Spleen (tissue), 11 donors: ENCODE measurements at regions not wholly inside any gene's neighbourhood (a gene's known extent, or its start where the extent isn't known, plus 50 kb on each side); places are given as distances from the start of the nearest gene placed in this dataset.

Experiments used
- DNase-seq: peaks from one replicate; pipeline ENCODE4 v3.0.0-alpha.2; 2020
- H3K27ac ChIP-seq, 8 donors: fragments of 200-600 bp; sonication (generic) in 7 of 8; 1 replicate in 4 of 8; 2 replicates in 4 of 8; pipeline versions ENCODE4 v1.5.0 to v1.8.0; 2016 to 2021; ENCODE audit warnings: inconsistent platforms in 4 of 8, mild to moderate bottlenecking in 4 of 8, moderate library complexity in 1 of 8
- H3K27me3 ChIP-seq, 7 donors: fragments of 200-600 bp; sonication (generic) in 6 of 7; replicated peaks in 1 of 7; 1 replicate in 4 of 7; 2 replicates in 3 of 7; pipeline versions ENCODE4 v1.5.0 to v1.8.0; 2016 to 2021; ENCODE audit warnings: inconsistent platforms in 3 of 7, mild to moderate bottlenecking in 1 of 7
- H3K36me3 ChIP-seq, 6 donors: fragments of 200-600 bp; sonication (generic) in 5 of 6; 1 replicate in 4 of 6; 2 replicates in 2 of 6; pipeline versions ENCODE4 v1.5.0 to v1.8.0; 2016 to 2021; ENCODE audit warnings: inconsistent platforms in 2 of 6
- H3K4me1 ChIP-seq, 6 donors: fragments of 200-600 bp; sonication (generic) in 5 of 6; 1 replicate in 3 of 6; 2 replicates in 3 of 6; pipeline versions ENCODE4 v1.5.0 to v1.8.0; 2016 to 2021; ENCODE audit warnings: inconsistent platforms in 3 of 6
- H3K4me3 ChIP-seq, 8 donors: fragments of 200-600 bp; sonication (generic) in 7 of 8; 1 replicate in 4 of 8; 2 replicates in 4 of 8; pipeline versions ENCODE4 v1.5.0 to v1.8.0; 2016 to 2021; ENCODE audit warnings: inconsistent platforms in 4 of 8, mild to moderate bottlenecking in 4 of 8, moderate library complexity in 2 of 8
- H3K9me3 ChIP-seq, 8 donors: fragments of 200-600 bp; sonication (generic) in 7 of 8; 1 replicate in 4 of 8; 2 replicates in 4 of 8; pipeline versions ENCODE4 v1.5.0 to v1.8.0; 2016 to 2021; ENCODE audit warnings: inconsistent platforms in 4 of 8
- POLR2A ChIP-seq, 3 donors: fragments of 450-650 bp; IDR thresholded peaks; one replicate each; pipeline ENCODE4 v1.5.1; 2017; ENCODE audit warnings: antibody characterized with exemption in 3 of 3, mild to moderate bottlenecking in 1 of 3
- POLR2AphosphoS5 ChIP-seq, 3 donors: sonication (generic); formaldehyde crosslinking; IDR thresholded peaks; one replicate each; pipeline ENCODE4 v1.5.1; 2017; ENCODE audit warnings: antibody characterized with exemption in 3 of 3
- WGBS, 5 donors: extraction: QIAGEN DNeasy Blood & Tissue Kit in 3 of 5; methylation state at CpG; one replicate each; pipeline versions ENCODE4 v1.1.5 to v1.1.7; 2013 to 2018; 5-methylcytosine and 5-hydroxymethylcytosine counted together
- intact Hi-C: fragments of 100-400 bp; cut with DNase I; formaldehyde crosslinking; loops from one replicate; pipeline ENCODE4 v1.15.0; 2023; ENCODE audit warnings: low total_unique reads
- TF ChIP-seq, protein P1 (sequence below), 11 experiments: fragments of 200-600 bp in 7 of 11; fragments of 450-650 bp in 4 of 11; sonication (generic) in 4 of 11; IDR thresholded peaks in 8 of 11; conservative IDR thresholded peaks in 3 of 11; 1 replicate in 7 of 11; 2 replicates in 4 of 11; pipeline versions ENCODE4 v1.4.0 to v1.8.0; 2016 to 2021; ENCODE audit warnings: antibody characterized with exemption in 11 of 11, inconsistent platforms in 4 of 11, mild to moderate bottlenecking in 1 of 11
- donor health status: healthy with polysubstance abuse.
- donor health status: DM: no; HTN: no; CAD: no; lungs with moderate emphysema.
- donor health status: DM: no; HTN: no; CAD: no.
- donor health status: Bipolar disorder and iron deficiency.
- donor health status: healthy.
- donor health status: DM: no; HTN: no; CAD: no.
- donor health status: DM: yes; HTN: yes; CAD: no.

DNA sequence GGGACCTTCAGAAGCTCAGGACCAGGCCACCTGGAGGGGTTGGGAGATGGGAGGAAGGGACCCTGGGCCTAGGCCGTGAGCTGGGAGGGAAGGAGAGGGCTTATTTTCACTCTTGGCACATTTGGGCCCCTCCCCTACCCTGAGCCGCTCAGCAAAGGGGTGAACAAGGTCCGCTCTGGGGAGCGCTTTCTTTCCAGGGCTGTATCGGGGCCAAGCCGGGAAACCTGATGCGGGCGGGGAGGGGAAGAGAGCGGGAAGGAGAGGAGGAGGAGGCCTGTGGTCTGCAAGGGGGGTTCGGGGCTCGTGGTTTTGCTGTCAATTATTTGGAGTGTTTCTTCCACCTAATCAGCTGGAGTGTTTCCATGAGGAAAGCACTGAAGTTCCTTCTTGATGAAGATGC lies 62.7 kb upstream of the RXRA start:
- TF ChIP-seq, protein P1, sequence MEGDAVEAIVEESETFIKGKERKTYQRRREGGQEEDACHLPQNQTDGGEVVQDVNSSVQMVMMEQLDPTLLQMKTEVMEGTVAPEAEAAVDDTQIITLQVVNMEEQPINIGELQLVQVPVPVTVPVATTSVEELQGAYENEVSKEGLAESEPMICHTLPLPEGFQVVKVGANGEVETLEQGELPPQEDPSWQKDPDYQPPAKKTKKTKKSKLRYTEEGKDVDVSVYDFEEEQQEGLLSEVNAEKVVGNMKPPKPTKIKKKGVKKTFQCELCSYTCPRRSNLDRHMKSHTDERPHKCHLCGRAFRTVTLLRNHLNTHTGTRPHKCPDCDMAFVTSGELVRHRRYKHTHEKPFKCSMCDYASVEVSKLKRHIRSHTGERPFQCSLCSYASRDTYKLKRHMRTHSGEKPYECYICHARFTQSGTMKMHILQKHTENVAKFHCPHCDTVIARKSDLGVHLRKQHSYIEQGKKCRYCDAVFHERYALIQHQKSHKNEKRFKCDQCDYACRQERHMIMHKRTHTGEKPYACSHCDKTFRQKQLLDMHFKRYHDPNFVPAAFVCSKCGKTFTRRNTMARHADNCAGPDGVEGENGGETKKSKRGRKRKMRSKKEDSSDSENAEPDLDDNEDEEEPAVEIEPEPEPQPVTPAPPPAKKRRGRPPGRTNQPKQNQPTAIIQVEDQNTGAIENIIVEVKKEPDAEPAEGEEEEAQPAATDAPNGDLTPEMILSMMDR (IDR thresholded peaks at IDR 0.05 in 8 of 11, conservative IDR thresholded peaks at IDR 0.05 in 3 of 11) = no peak
- TF ChIP-seq POLR2A (IDR thresholded peaks at IDR 0.05) = no peak
- TF ChIP-seq POLR2AphosphoS5 (IDR thresholded peaks at IDR 0.05) = no peak
- no peak for DNase-seq
- 13 to 39% (median 21%) methylated on average over 11 of the region's 11 CpGs for WGBS, 5 donors
- Histone ChIP-seq H3K36me3 (no peaks in the 10 kb centered on the region), H3K4me1 (peaks cover 9 to 19% (median 18%) of the 10 kb centered on the region in 6 donors), H3K9me3 (no peaks in the 10 kb centered on the region), H3K27ac (no peak overlapping the region), H3K4me3 (no peak overlapping the region), H3K27me3 (peaks cover 0 to 35% (median 0%) of the 10 kb centered on the region in 7 donors)
- intact Hi-C loops = no loop called here

DNA sequence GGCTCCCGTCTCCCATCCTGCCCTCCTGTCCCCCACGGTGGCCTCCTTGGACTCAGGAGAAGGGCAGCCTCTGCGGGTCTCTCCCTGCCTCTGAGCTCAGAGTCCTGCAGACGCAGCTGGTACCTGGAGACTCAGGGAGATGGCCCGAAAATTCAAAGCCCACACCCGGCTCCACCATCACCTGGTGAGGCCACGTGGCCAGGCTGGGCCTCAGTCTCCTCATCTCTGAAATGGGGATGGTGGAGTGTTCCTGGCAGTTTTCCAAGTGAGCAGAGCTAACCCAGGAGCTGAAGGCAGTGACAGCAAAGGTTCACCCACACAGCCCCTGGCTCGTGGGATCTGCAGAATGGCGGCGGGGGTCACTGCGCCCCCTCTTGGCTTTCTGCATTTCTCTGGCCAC lies 62.1 kb upstream of the RXRA start:
- Histone ChIP-seq H3K9me3 (no peaks in the 10 kb centered on the region), H3K36me3 (no peaks in the 10 kb centered on the region), H3K27me3 (peaks cover 0 to 31% (median 0%) of the 10 kb centered on the region in 7 donors), H3K4me3 (no peak overlapping the region), H3K4me1 (peaks cover 9 to 23% (median 22%) of the 10 kb centered on the region in 6 donors), H3K27ac (no peak overlapping the region)
- no peak for DNase-seq
- intact Hi-C loops = no loop called here
- no peak for TF ChIP-seq POLR2A (IDR thresholded peaks at IDR 0.05)
- TF ChIP-seq POLR2AphosphoS5 (IDR thresholded peaks at IDR 0.05) = no peak
- TF ChIP-seq, protein P1 (IDR thresholded peaks at IDR 0.05 in 8 of 11, conservative IDR thresholded peaks at IDR 0.05 in 3 of 11) = no peak
- 68 to 82% (median 71%) methylated on average over 8 to 11 of the region's 11 CpGs for WGBS, 5 donors

DNA sequence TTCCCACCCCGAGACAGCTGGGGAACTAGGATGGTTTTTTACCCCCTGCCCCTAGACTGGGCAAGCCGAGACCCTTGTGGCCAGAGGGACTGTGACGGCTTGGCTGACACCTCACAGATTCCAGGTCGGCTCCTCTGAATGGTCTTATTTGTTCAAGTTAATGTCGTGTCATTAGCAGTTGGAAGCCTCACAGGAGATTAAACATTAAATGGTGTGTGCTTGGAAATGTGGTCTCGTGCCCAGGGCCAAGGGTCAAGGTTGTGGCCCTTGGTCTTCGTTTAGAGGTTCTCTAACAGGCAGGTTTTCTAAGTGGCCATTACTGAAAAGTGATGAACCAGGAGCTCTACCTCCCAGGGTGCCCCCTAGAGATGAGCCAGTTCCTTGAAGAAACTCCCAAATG lies 61.2 kb upstream of the RXRA start:
- TF ChIP-seq POLR2A (IDR thresholded peaks at IDR 0.05) = no peak
- TF ChIP-seq, protein P1 (IDR thresholded peaks at IDR 0.05 in 8 of 11, conservative IDR thresholded peaks at IDR 0.05 in 3 of 11) = no peak
- no peak for TF ChIP-seq POLR2AphosphoS5 (IDR thresholded peaks at IDR 0.05)
- Histone ChIP-seq H3K27me3 (peaks cover 0 to 31% (median 0%) of the 10 kb centered on the region in 7 donors), H3K4me3 (no peak overlapping the region), H3K9me3 (no peaks in the 10 kb centered on the region), H3K4me1 (peaks cover 9 to 23% (median 22%) of the 10 kb centered on the region in 6 donors), H3K36me3 (no peaks in the 10 kb centered on the region), H3K27ac (no peak overlapping the region)
- DNase-seq = no peak
- intact Hi-C loops = no loop called here
- 72 to 92% (median 81%) methylated on average over 7 of the region's 7 CpGs for WGBS, 5 donors

DNA sequence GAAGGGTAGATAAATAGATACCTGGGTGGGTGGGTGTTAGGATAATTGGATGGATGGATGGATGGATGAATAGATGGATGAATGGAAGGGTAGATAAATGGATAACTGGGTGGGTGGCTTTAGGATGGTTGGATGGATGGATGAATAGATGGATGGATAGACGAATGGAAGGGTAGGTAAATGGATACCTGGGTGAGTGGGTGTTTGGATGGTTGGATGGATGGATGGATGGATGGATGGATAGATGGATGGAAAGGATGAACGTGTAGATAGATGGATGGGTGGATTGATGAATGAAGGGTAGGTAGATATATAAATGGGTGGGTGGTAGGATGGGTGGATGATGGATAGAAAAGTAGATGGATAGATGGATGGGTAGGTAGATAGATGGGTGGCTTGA lies 59.8 kb upstream of the RXRA start:
- Histone ChIP-seq H3K36me3 (no peaks in the 10 kb centered on the region), H3K9me3 (no peaks in the 10 kb centered on the region), H3K4me3 (no peak overlapping the region), H3K27me3 (peaks cover 0 to 31% (median 0%) of the 10 kb centered on the region in 7 donors), H3K4me1 (peaks cover 9 to 23% (median 22%) of the 10 kb centered on the region in 6 donors), H3K27ac (no peak overlapping the region)
- 82 to 95% (median 86%) methylated on average over 2 of the region's 2 CpGs for WGBS, 5 donors
- intact Hi-C loops = no loop called here
- TF ChIP-seq, protein P1 (IDR thresholded peaks at IDR 0.05 in 8 of 11, conservative IDR thresholded peaks at IDR 0.05 in 3 of 11) = no peak
- TF ChIP-seq POLR2A (IDR thresholded peaks at IDR 0.05) = no peak
- no peak for TF ChIP-seq POLR2AphosphoS5 (IDR thresholded peaks at IDR 0.05)
- no peak for DNase-seq
